NCI-H2227 (cell line): ENCODE measurements at regions not wholly inside any gene's neighbourhood (a gene's known extent, or its start where the extent isn't known, plus 50 kb on each side); places are given as distances from the start of the nearest gene placed in this dataset.

Experiments
- DNase-seq: peaks from one replicate; lab custom pipeline; 2025; ENCODE audit not compliant: unreplicated experiment; lab: John Stamatoyannopoulos, UW

- DNase-seq: no peak
Measured at GRCh38 chr18:61949946-61950345, 57.1 kb upstream of the RNF152 start.

GRCh38 chr18:61948846-61949438 lies 56.1 kb upstream of the RNF152 start:
- no peak for DNase-seq

GRCh38 chr18:61948281-61948741 lies 55.5 kb upstream of the RNF152 start:
- no peak for DNase-seq

GRCh38 chr18:61946449-61946848 lies 53.6 kb upstream of the RNF152 start:
- DNase-seq: no peak

GRCh38 chr18:61943175-61943964 lies 50.6 kb upstream of the RNF152 start:
- no peak for DNase-seq
